Stimulated activated naive CD8-positive, alpha-beta T cell treated with anti-CD3 and anti-CD28 coated beads, Interleukin-15, Interleukin-2, amounts not matched to agents 100 ng/mL and 50 ng/mL, for 24 hours (primary cell): ENCODE measurements at regions not wholly inside any gene's neighbourhood (a gene's known extent, or its start where the extent isn't known, plus 50 kb on each side); places are given as distances from the start of the nearest gene placed in this dataset.
"Not testable (repeated sequence)": the region's sequence is repeated elsewhere in the genome, so short reads cannot be mapped to it uniquely, and the experiment has no call there.

ENCODE experiments used
- H3K27ac Mint-ChIP-seq: one replicate; pipeline ENCODE4 v1.8.0; 2021; ENCODE audit warnings: mild to moderate bottlenecking, mixed read lengths
- H3K27me3 Mint-ChIP-seq: one replicate; pipeline ENCODE4 v1.8.0; 2021; ENCODE audit warnings: mixed read lengths
- H3K36me3 Mint-ChIP-seq: one replicate; pipeline ENCODE4 v1.8.0; 2021; ENCODE audit warnings: low read depth, mixed read lengths
- H3K4me1 Mint-ChIP-seq: one replicate; pipeline ENCODE4 v1.8.0; 2021; ENCODE audit warnings: low read depth, mixed read lengths
- H3K4me3 Mint-ChIP-seq: one replicate; pipeline ENCODE4 v1.8.0; 2021; ENCODE audit warnings: mild to moderate bottlenecking, mixed read lengths
- H3K9me3 Mint-ChIP-seq: one replicate; pipeline ENCODE4 v1.8.0; 2021; ENCODE audit warnings: mixed read lengths

GRCh38 chr1:94769551-94769950, 50.6 kb upstream of the SLC44A3 start:
- Mint-ChIP-seq H3K27ac (no peak overlapping the region), H3K4me3 (no peak overlapping the region), H3K36me3 (no peaks in the 10 kb centered on the region), H3K9me3 (peaks cover 8% of the 10 kb centered on the region), H3K4me1 (peaks cover 4% of the 10 kb centered on the region), H3K27me3 (peaks cover 3% of the 10 kb centered on the region)

GRCh38 chr1:94768036-94768435, 52.1 kb upstream of the SLC44A3 start:
- Mint-ChIP-seq H3K4me3 (no peak overlapping the region), H3K36me3 (no peaks in the 10 kb centered on the region), H3K9me3 (peaks cover 9% of the 10 kb centered on the region), H3K27ac (no peak overlapping the region), H3K4me1 (peaks cover 3% of the 10 kb centered on the region), H3K27me3 (peaks cover 3% of the 10 kb centered on the region)

GRCh38 chr1:94765958-94766357, 54.2 kb upstream of the SLC44A3 start:
- peaks cover 11% of the 10 kb centered on the region for H3K27me3 Mint-ChIP-seq
- no peaks in the 10 kb centered on the region for H3K36me3 Mint-ChIP-seq
- H3K27ac Mint-ChIP-seq, result no peak overlapping the region
- peaks cover 9% of the 10 kb centered on the region for H3K9me3 Mint-ChIP-seq
- no peak overlapping the region for H3K4me3 Mint-ChIP-seq
- no peaks in the 10 kb centered on the region for H3K4me1 Mint-ChIP-seq

GRCh38 chr1:94759188-94759587, 61.0 kb upstream of the SLC44A3 start:
- H3K27ac Mint-ChIP-seq, result no peak overlapping the region
- H3K27me3 Mint-ChIP-seq, result peaks cover 33% of the 10 kb centered on the region
- H3K4me1 Mint-ChIP-seq, result peaks cover 8% of the 10 kb centered on the region
- peaks cover 8% of the 10 kb centered on the region for H3K9me3 Mint-ChIP-seq
- H3K4me3 Mint-ChIP-seq, result no peak overlapping the region
- H3K36me3 Mint-ChIP-seq, result no peaks in the 10 kb centered on the region

DNA sequence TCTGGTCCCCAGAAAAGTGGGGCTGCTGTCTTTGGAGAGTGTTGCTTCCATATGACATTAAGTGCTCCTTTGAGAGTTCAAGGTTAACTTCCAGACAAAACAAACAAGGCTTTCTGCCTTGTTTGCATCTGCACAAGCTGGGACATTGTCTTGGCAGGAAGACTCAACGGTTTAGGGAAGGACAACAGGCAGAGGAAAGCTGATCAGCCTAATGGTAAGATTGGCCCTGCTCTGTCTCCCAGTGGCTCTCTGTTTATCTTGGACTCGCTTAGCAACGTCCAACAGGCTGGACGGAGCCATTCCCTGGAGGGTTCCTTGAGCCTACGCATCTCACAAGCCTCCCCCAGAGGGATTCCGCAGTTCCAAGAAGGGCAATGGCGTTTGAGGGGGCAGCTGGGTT, 62.2 kb upstream of the SLC44A3 start:
- Mint-ChIP-seq H3K36me3 (no peaks in the 10 kb centered on the region), H3K27ac (no peak overlapping the region), H3K4me1 (peaks cover 8% of the 10 kb centered on the region), H3K4me3 (no peak overlapping the region), H3K9me3 (peaks cover 8% of the 10 kb centered on the region), H3K27me3 (peaks cover 33% of the 10 kb centered on the region)

DNA sequence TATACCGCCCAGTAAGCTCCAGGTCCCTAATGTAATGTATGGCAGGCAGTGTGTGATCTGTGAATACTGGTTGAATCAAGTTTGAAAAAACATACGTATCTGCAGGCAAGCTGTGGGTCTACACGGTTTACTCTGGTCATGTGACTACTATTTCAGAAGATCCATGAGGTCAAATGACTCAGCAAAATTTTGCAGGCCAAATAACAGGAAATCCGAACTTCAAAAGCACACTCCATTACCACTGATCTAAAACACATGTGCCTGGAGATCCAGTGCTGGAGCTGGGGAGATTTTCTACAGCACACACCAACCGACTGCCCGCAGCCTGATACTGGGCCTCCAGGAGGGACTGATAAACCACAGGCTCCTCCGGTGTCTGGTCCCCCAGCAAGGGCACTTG, 64.5 kb upstream of the SLC44A3 start:
- H3K4me1 Mint-ChIP-seq, result peaks cover 8% of the 10 kb centered on the region
- peaks cover 8% of the 10 kb centered on the region for H3K9me3 Mint-ChIP-seq
- peaks cover 24% of the 10 kb centered on the region for H3K27me3 Mint-ChIP-seq
- peak overlapping the region; percentile 39 for H3K27ac Mint-ChIP-seq
- H3K36me3 Mint-ChIP-seq, result no peaks in the 10 kb centered on the region
- H3K4me3 Mint-ChIP-seq, result no peak overlapping the region

DNA sequence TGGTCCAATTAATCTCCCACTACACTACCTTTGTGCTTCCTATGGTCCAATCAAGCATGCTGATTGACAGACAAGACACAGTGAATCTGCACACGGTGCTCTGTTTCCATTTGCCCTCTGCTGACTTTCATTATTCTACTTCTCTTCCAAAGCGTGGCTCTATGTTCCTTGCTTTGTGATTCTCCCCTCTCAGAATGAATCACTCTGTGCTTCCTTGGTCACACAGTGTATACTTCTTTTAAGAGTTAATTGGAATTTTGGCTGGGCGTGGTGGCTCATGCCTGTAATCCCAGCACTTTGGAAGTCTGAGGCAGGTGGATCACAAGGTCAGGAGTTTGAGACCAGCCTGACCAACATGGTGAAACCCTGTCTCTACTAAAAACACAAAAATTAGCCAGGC, 65.1 kb upstream of the SLC44A3 start:
- not testable (repeated sequence) for H3K4me1 Mint-ChIP-seq, H3K4me3 Mint-ChIP-seq, H3K27ac Mint-ChIP-seq, H3K9me3 Mint-ChIP-seq, H3K36me3 Mint-ChIP-seq
- H3K27me3 Mint-ChIP-seq, result peaks cover 24% of the 10 kb centered on the region

- Mint-ChIP-seq H3K27me3 (peaks cover 20% of the 10 kb centered on the region), H3K27ac (no peak overlapping the region), H3K36me3 (no peaks in the 10 kb centered on the region), H3K9me3 (peaks cover 5% of the 10 kb centered on the region), H3K4me3 (no peak overlapping the region), H3K4me1 (peaks cover 8% of the 10 kb centered on the region)
Observed at GRCh38 chr1:94754570-94754969, 65.6 kb upstream of the SLC44A3 start.

DNA sequence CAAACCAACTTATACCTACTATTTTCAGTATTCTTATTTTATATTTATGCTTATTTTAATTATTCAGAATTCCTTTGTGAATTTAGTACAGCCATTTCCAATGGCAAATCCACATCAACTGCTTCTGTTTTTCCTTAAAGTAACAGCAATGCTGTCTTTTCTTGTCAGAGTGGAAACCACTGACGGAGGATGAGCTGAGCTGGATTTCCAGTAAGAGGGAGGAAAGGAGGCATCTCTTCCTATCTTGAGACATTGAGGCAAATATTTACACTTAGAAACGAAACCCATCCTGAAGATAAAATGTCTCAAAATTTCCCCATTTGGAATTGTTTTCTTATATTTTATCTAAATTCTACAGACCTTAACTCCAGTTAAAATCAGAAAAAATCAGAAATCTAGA, 66.1 kb upstream of the SLC44A3 start:
- Mint-ChIP-seq H3K36me3 (no peaks in the 10 kb centered on the region), H3K27me3 (peaks cover 15% of the 10 kb centered on the region), H3K9me3 (peaks cover 5% of the 10 kb centered on the region), H3K27ac (no peak overlapping the region), H3K4me3 (no peak overlapping the region), H3K4me1 (peaks cover 8% of the 10 kb centered on the region)

DNA sequence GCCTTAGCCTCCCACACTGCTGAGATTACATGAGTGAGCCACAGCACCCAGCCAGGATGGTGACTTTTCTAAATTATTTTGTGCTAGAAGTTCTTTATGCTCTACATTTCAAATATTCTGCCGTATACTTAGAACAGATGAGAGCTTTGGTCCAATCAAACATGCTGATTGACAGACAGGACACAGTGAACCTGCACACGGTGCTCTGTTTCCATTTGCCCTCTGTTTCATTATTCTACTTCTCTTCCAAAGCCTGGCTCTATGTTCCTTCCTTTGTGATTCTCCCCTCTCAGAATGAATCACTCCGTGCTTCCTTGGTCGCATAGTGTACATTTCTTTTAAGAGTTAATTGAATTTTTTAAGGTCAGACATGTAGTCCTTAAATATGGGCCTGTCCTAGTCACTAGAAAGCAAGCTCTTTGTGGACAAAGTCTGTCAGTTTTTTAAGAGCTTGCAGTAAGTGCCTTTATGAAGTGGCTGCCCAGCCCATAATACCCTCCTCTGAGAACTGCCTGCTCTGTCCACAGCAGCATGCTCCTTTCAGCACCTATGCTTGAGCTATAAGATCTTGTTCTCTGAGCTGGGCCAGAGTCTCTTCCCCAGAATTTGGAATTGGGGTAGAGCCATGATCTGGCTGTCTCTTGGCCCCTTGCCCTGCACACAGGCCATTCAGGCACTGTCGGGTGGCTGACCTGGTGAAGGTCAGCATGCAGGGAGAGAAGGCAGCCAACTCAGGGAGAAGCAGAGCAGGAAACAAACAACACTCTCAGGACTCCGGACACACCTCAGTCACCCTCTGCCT, 66.8 kb upstream of the SLC44A3 start:
- Mint-ChIP-seq H3K9me3 (peaks cover 11% of the 10 kb centered on the region), H3K36me3 (no peaks in the 10 kb centered on the region), H3K4me1 (peaks cover 8% of the 10 kb centered on the region), H3K4me3 (no peak overlapping the region), H3K27ac (no peak overlapping the region), H3K27me3 (peaks cover 15% of the 10 kb centered on the region)

DNA sequence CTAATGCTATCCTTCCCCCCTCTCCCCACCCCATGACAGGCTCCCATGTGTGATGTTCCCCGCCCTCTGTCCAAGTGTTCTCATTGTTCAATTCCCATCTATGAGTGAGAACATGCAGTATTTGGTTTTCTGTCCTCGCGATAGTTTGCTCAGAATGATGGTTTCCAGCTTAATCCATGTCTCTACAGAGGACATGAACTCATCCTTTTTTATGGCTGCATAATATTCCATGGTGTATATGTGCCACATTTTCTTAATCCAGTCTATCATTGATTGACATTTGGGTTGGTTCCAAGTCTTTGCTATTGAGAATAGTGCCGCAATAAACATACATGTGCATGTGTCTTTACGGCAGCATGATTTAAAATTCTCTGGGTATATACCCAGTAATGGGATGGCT, 68.7 kb upstream of the SLC44A3 start:
- H3K27ac Mint-ChIP-seq, H3K4me3 Mint-ChIP-seq, H3K36me3 Mint-ChIP-seq, H3K4me1 Mint-ChIP-seq: not testable (repeated sequence)
- H3K9me3 Mint-ChIP-seq, result peaks cover 11% of the 10 kb centered on the region
- peaks cover 19% of the 10 kb centered on the region for H3K27me3 Mint-ChIP-seq

- Mint-ChIP-seq H3K36me3 (no peaks in the 10 kb centered on the region), H3K27ac (no peak overlapping the region), H3K9me3 (peaks cover 11% of the 10 kb centered on the region), H3K4me1 (no peaks in the 10 kb centered on the region), H3K4me3 (no peak overlapping the region), H3K27me3 (peaks cover 14% of the 10 kb centered on the region)
Observed at GRCh38 chr1:94746635-94747525, 73.3 kb upstream of the SLC44A3 start.

DNA sequence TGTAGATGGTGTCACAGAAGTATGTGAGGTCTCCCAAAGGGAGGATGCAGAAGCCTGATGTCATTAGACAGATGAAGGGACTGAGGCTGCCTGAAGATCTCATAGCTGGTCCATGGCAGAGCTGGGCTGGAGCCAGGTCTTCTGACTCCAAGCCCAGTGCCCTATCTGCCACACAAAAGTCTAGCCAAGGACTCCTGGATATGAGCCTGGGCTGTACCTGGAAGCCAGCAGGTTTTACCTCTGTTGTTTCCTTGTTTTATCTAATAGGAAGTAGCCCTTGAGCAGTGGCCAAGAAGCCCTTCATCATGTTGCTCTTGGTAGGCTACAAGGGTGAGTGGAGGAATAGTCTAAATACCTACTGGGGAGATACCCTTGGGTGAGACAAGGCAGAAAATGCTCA, 74.4 kb upstream of the SLC44A3 start:
- H3K27me3 Mint-ChIP-seq, result peaks cover 14% of the 10 kb centered on the region
- peaks cover 11% of the 10 kb centered on the region for H3K9me3 Mint-ChIP-seq
- no peaks in the 10 kb centered on the region for H3K4me1 Mint-ChIP-seq
- no peaks in the 10 kb centered on the region for H3K36me3 Mint-ChIP-seq
- H3K4me3 Mint-ChIP-seq, result no peak overlapping the region
- H3K27ac Mint-ChIP-seq, result no peak overlapping the region

DNA sequence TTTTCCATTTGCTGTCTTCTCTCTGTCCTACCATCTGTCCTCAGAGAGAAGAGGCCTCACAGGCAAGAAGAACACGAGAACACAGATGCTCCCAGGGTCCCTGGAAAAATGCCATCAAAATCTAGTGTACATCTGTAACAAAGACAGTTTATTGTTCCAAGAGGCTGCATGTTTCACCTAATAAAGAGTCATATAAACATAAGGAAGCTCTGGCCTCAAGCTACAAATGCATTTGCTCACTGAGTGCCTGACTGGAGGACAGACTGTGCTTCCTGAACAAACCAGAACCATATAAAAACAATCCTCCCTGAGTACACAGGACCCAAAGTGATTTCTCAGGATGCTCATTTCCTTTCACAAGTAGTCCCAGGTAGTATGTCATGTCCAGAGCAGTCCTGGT, 76.3 kb upstream of the SLC44A3 start:
- Mint-ChIP-seq H3K36me3 (no peaks in the 10 kb centered on the region), H3K4me3 (no peak overlapping the region), H3K9me3 (peaks cover 7% of the 10 kb centered on the region), H3K27ac (no peak overlapping the region), H3K4me1 (no peaks in the 10 kb centered on the region), H3K27me3 (peaks cover 26% of the 10 kb centered on the region)

DNA sequence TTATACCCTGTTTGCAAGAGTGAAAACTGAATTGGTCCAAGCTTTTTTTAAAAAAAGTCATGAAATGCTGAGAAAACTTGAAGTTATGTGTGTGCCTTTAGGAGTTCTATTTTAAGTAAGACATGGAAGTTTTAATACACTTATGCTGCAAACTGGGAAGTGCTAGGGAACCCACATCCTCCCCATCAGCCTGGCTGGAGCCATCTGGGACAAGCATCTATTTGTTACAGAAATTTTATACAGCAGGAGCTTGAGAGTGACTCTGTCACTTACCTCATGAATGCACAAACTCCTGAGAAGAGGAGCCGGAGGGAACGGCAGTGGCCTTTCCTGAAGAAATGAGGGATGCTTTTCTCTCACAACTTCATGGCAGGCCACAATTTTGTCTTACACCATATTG, 78.2 kb upstream of the SLC44A3 start:
- Mint-ChIP-seq H3K36me3 (no peaks in the 10 kb centered on the region), H3K4me3 (no peak overlapping the region), H3K4me1 (no peaks in the 10 kb centered on the region), H3K27ac (no peak overlapping the region), H3K9me3 (peaks cover 4% of the 10 kb centered on the region), H3K27me3 (peaks cover 37% of the 10 kb centered on the region)
